OCI-LY7 (cell line): ENCODE measurements at regions not wholly inside any gene's neighbourhood (a gene's known extent, or its start where the extent isn't known, plus 50 kb on each side); places are given as distances from the start of the nearest gene placed in this dataset.

ENCODE experiments used
- BruUV-seq: library from RNA; stranded (reverse); fragments of 400-500 nt; replicated peaks from 2 replicates; lab custom pipeline; 2021; lab: Mats Ljungman, UMichigan
- CTCF ChIA-PET: fragments of 300-600 bp; sonication (Branson Sonifier 250); formaldehyde crosslinking; loops from one replicate; lab custom pipeline; 2022; ENCODE audit warnings: antibody characterized with exemption; ENCODE audit not compliant: unreplicated experiment; lab: Charles Lee
- POLR2A ChIA-PET: fragments of 300-600 bp; sonication (Branson Sonifier 250); formaldehyde crosslinking; loops from one replicate; lab custom pipeline; 2022; ENCODE audit warnings: antibody characterized with exemption; lab: Charles Lee
- DNase-seq: peaks from one replicate; pipeline ENCODE4 v3.0.0-alpha.2; 2015; ENCODE audit warnings: low spot score
- H2AFZ ChIP-seq: fragments of 200-600 bp; sonication (generic), shearing (Covaris generic); 2 replicates; pipeline ENCODE4 v1.6.1; 2014; ENCODE audit warnings: mild to moderate bottlenecking, antibody characterized with exemption, low read length, moderate library complexity
- H3K27ac ChIP-seq: fragments of 200-600 bp; sonication (generic); 2 replicates; pipeline ENCODE4 v1.5.1; 2014; ENCODE audit warnings: mixed run types, low read depth, mild to moderate bottlenecking, moderate library complexity, low read length, inconsistent platforms; ENCODE audit not compliant: poor library complexity, severe bottlenecking
- H3K36me3 ChIP-seq: fragments of 200-600 bp; sonication (generic); 2 replicates; pipeline ENCODE4 v1.6.1; 2014; ENCODE audit warnings: mild to moderate bottlenecking, antibody characterized with exemption, low read length, moderate library complexity, mixed read lengths; ENCODE audit not compliant: insufficient read depth
- H3K4me1 ChIP-seq: fragments of 200-600 bp; sonication (generic); 2 replicates; pipeline ENCODE4 v1.5.1; 2014; ENCODE audit warnings: mild to moderate bottlenecking, low read length; ENCODE audit not compliant: insufficient read depth, poor library complexity, severe bottlenecking
- H3K4me2 ChIP-seq: fragments of 200-600 bp; sonication (generic); 2 replicates; pipeline ENCODE4 v1.6.1; 2014; ENCODE audit warnings: mild to moderate bottlenecking, low read length
- H3K4me3 ChIP-seq: fragments of 200-600 bp; sonication (generic); 2 replicates; pipeline ENCODE4 v1.5.1; 2014; ENCODE audit warnings: mild to moderate bottlenecking, low read depth, low read length; ENCODE audit not compliant: poor library complexity, severe bottlenecking
- H3K79me2 ChIP-seq: fragments of 200-600 bp; sonication (generic); 2 replicates; pipeline ENCODE4 v1.6.1; 2016; ENCODE audit warnings: low read depth, mild to moderate bottlenecking, low read length, moderate library complexity, mixed read lengths; ENCODE audit not compliant: insufficient read depth
- H3K9me2 ChIP-seq: fragments of 200-600 bp; sonication (generic); 2 replicates; pipeline ENCODE4 v1.6.1; 2016; ENCODE audit warnings: mild to moderate bottlenecking, low read length, mixed read lengths; ENCODE audit not compliant: insufficient read depth
- H3K9me3 ChIP-seq: fragments of 200-600 bp; sonication (generic); 2 replicates; pipeline ENCODE4 v1.6.1; 2014; ENCODE audit warnings: mild to moderate bottlenecking, mixed run types, low read length, mixed read lengths
- H4K20me1 ChIP-seq: fragments of 200-600 bp; sonication (generic); 2 replicates; pipeline ENCODE4 v1.6.1; 2014; ENCODE audit warnings: mild to moderate bottlenecking, antibody characterized with exemption, low read length, moderate library complexity, mixed read lengths; ENCODE audit not compliant: insufficient read depth
- CTCF ChIP-seq: fragments of 200-600 bp; sonication (generic); conservative IDR thresholded peaks from 2 replicates; pipeline ENCODE4 v1.5.1; 2014; ENCODE audit warnings: mild to moderate bottlenecking, antibody characterized with exemption, low read length, moderate library complexity, mixed read lengths
- EZH2phosphoT487 ChIP-seq: fragments of 200-600 bp; sonication (generic); IDR thresholded peaks from 2 replicates; pipeline ENCODE4 v1.6.1; 2018; ENCODE audit warnings: low read depth, borderline replicate concordance, mild to moderate bottlenecking, mixed run types, antibody characterized with exemption, low read length, moderate library complexity, mixed read lengths
- intact Hi-C: fragments of 100-400 bp; cut with micrococcal nuclease; formaldehyde crosslinking; loops from one replicate; pipeline ENCODE4 v1.10.0; 2022; ENCODE audit not compliant: unreplicated experiment

- BruUV-seq, result no TSS peak
- TF ChIP-seq EZH2phosphoT487, result no peak
- TF ChIP-seq CTCF, result no peak
- Histone ChIP-seq H4K20me1 (no peaks in the 10 kb centered on the region), H3K4me2 (no peak overlapping the region), H3K36me3 (no peaks in the 10 kb centered on the region), H3K79me2 (no peaks in the 10 kb centered on the region), H2AFZ (no peak overlapping the region; the same call in 1 of the 2 replicates), H3K4me3 (no peak overlapping the region), H3K9me2 (no peaks in the 10 kb centered on the region), H3K27ac (no peak overlapping the region), H3K9me3 (peaks cover 10% of the 10 kb centered on the region; the same call in 1 of the 2 replicates), H3K4me1 (no peaks in the 10 kb centered on the region)
- POLR2A ChIA-PET, result interaction anchor here (0.6 kb wide), 1 partner anchor 1574 kb away, joined by 3 read pairs; no protein-coding TSS in a partner anchor
- intact Hi-C loops, result no loop called here
- no peak for DNase-seq
- CTCF ChIA-PET, result no interaction called here
These were observed 859.3 kb upstream of the LCORL start for GRCh38 chr4:18880871-18881270.

DNA sequence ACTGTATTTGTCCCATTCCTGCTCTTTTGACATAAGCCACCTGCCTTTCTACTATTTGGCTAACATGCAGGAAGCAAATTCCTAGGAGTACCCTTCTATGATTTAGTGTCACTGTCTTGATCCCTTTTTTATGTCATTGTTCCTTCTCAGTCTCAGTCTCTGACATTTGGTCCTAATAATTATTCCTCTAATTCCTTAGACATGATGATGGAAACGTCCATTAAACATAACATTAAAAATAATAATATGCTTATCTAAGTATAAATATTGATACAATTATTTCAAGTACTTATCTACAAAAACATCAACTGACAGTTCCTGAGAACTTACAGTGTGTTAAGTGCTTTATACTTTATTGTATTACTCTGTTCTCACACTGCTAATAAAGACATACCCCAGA lies 857.0 kb upstream of the LCORL start:
- TF ChIP-seq EZH2phosphoT487 (no peak), CTCF (no peak)
- ChIA-PET CTCF (no interaction called here), POLR2A (no interaction called here)
- H3K36me3 ChIP-seq, result no peaks in the 10 kb centered on the region; the same call in 1 of the 2 replicates
- no peaks in the 10 kb centered on the region for H3K9me2 ChIP-seq
- H4K20me1 ChIP-seq, result no peaks in the 10 kb centered on the region
- H3K79me2 ChIP-seq, result no peaks in the 10 kb centered on the region
- 0 out of 2 replicates have a peak overlapping the region, but pooled peaks have one; percentile 6 for H2AFZ ChIP-seq
- peaks cover 28% of the 10 kb centered on the region; the same call in 1 of the 2 replicates for H3K9me3 ChIP-seq
- intact Hi-C loops, result no loop called here
- no peak overlapping the region for H3K27ac ChIP-seq
- H3K4me1 ChIP-seq, result no peaks in the 10 kb centered on the region
- no peak for DNase-seq
- no peak overlapping the region for H3K4me2 ChIP-seq
- BruUV-seq, result no TSS peak
- H3K4me3 ChIP-seq, result no peak overlapping the region

- H3K36me3 ChIP-seq, result no peaks in the 10 kb centered on the region
- H3K4me2 ChIP-seq, result no peak overlapping the region
- CTCF ChIA-PET, result no interaction called here
- H3K9me2 ChIP-seq, result no peaks in the 10 kb centered on the region
- peaks cover 13% of the 10 kb centered on the region; the same call in 1 of the 2 replicates for H3K9me3 ChIP-seq
- no peak for TF ChIP-seq EZH2phosphoT487
- TF ChIP-seq CTCF, result no peak
- POLR2A ChIA-PET, result interaction anchor here (0.7 to 3.7 kb wide), 3 partner anchors 11 to 84 kb away, joined by 3 to 15 read pairs (median 4); no protein-coding TSS in a partner anchor
- H3K4me3 ChIP-seq, result no peak overlapping the region
- H2AFZ ChIP-seq, result no peak overlapping the region
- H3K4me1 ChIP-seq, result no peaks in the 10 kb centered on the region
- H3K27ac ChIP-seq, result no peak overlapping the region
- BruUV-seq, result no TSS peak
- intact Hi-C loops, result no loop called here
- no peaks in the 10 kb centered on the region for H4K20me1 ChIP-seq
- no peaks in the 10 kb centered on the region for H3K79me2 ChIP-seq
- DNase-seq, result no peak
These were observed 847.6 kb upstream of the LCORL start for GRCh38 chr4:18869166-18869565.
